Neural progenitor cell (in vitro differentiated cells): ENCODE measurements at regions not wholly inside any gene's neighbourhood (a gene's known extent, or its start where the extent isn't known, plus 50 kb on each side); places are given as distances from the start of the nearest gene placed in this dataset.

Source experiments
- DNase-seq: peaks from one replicate; pipeline ENCODE4 v3.0.0-alpha.2; 2016; ENCODE audit warnings: low spot score
- H2AFZ ChIP-seq: fragments of 200-600 bp; sonication (generic); replicated peaks from 2 replicates; pipeline ENCODE4 v1.6.1; 2016; ENCODE audit warnings: antibody characterized with exemption
- H3F3A ChIP-seq: fragments of 200-600 bp; sonication (generic); 2 replicates; pipeline ENCODE4 v1.6.1; 2016; ENCODE audit warnings: antibody characterized with exemption, low read depth
- H3K27ac ChIP-seq: fragments of 200-600 bp; sonication (generic); 2 replicates; pipeline ENCODE4 v1.5.1; 2016; ENCODE audit warnings: mild to moderate bottlenecking
- H3K27me3 ChIP-seq: fragments of 200-600 bp; sonication (generic); 2 replicates; pipeline ENCODE4 v1.6.1; 2016; ENCODE audit warnings: mild to moderate bottlenecking, moderate library complexity
- H3K36me3 ChIP-seq: fragments of 200-600 bp; sonication (generic); 2 replicates; pipeline ENCODE4 v1.5.1; 2016
- H3K4me1 ChIP-seq: fragments of 200-600 bp; sonication (generic); 2 replicates; pipeline ENCODE4 v1.6.1; 2016; ENCODE audit warnings: mixed run types
- H3K4me2 ChIP-seq: fragments of 200-600 bp; sonication (generic); 2 replicates; pipeline ENCODE4 v1.6.1; 2016
- H3K4me3 ChIP-seq: fragments of 200-600 bp; sonication (generic); 2 replicates; pipeline ENCODE4 v1.5.1; 2016
- H3K79me2 ChIP-seq: fragments of 200-600 bp; sonication (generic); 2 replicates; pipeline ENCODE4 v1.6.1; 2016; ENCODE audit warnings: low read depth
- H3K9ac ChIP-seq: fragments of 200-600 bp; sonication (generic); 2 replicates; pipeline ENCODE4 v1.6.1; 2016
- H3K9me3 ChIP-seq: fragments of 200-600 bp; sonication (generic); 2 replicates; pipeline ENCODE4 v1.5.1; 2016; ENCODE audit warnings: low read depth
- H4K20me1 ChIP-seq: fragments of 200-600 bp; sonication (generic); 2 replicates; pipeline ENCODE4 v1.6.1; 2016; ENCODE audit warnings: low read depth
- H3K27ac Mint-ChIP-seq: 3 replicates; pipeline ENCODE4 v1.8.0; 2021; ENCODE audit warnings: mixed read lengths
- H3K27me3 Mint-ChIP-seq: 2 replicates; pipeline ENCODE4 v1.8.0; 2022; ENCODE audit warnings: low read depth, mild to moderate bottlenecking, inconsistent platforms, moderate library complexity, mixed read lengths; ENCODE audit not compliant: insufficient read depth
- H3K36me3 Mint-ChIP-seq: 3 replicates; pipeline ENCODE4 v1.8.0; 2021; ENCODE audit warnings: mixed read lengths
- H3K4me1 Mint-ChIP-seq: 3 replicates; pipeline ENCODE4 v1.8.0; 2021; ENCODE audit warnings: mixed read lengths
- H3K4me3 Mint-ChIP-seq: 3 replicates; pipeline ENCODE4 v1.8.0; 2021; ENCODE audit warnings: mild to moderate bottlenecking, moderate library complexity, mixed read lengths
- H3K9me3 Mint-ChIP-seq: 3 replicates; pipeline ENCODE4 v1.8.0; 2020; ENCODE audit warnings: mixed read lengths
- EZH2 ChIP-seq: fragments of 200-600 bp; sonication (generic); IDR thresholded peaks from 2 replicates; pipeline ENCODE4 v1.6.1; 2017; ENCODE audit warnings: antibody characterized with exemption, mild to moderate bottlenecking, moderate library complexity
- EZH2phosphoT487 ChIP-seq: fragments of 200-600 bp; sonication (generic); IDR thresholded peaks from 2 replicates; pipeline ENCODE4 v1.6.1; 2017; ENCODE audit warnings: antibody characterized with exemption
- TF ChIP-seq, protein P1 (sequence below): fragments of 200-600 bp; sonication (generic); IDR thresholded peaks from 2 replicates; pipeline ENCODE4 v1.5.1; 2017; ENCODE audit warnings: antibody characterized with exemption, mild to moderate bottlenecking

DNA sequence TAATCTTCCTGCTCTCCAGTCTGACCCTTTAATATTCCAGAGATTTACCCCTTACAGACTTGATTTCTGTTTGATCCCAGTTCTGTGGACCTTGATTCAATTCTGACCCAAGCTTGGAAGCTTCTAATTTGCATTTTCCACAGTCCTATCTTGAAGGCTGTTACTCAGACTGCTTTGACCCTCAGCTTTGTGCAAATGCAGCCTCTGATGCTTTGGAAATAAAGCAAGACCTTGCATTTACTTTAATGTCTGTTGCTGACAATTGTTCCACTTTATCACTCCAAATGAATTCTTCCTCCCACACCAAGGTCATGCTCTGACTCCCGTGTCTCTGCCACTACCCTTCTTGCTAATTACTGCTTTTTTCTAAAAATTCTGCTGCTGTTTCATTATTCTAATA lies 886.0 kb downstream of the TUSC7 start:
- peaks cover 3% of the 10 kb centered on the region for H3K4me1 Mint-ChIP-seq
- no peak overlapping the region for H3K27ac Mint-ChIP-seq
- H3K4me3 Mint-ChIP-seq = no peak overlapping the region
- no peak overlapping the region for H3K9ac ChIP-seq
- H3K4me1 ChIP-seq = peaks cover 5% of the 10 kb centered on the region
- H3K27me3 Mint-ChIP-seq = no peaks in the 10 kb centered on the region
- no peaks in the 10 kb centered on the region for H4K20me1 ChIP-seq
- H3K36me3 ChIP-seq = no peaks in the 10 kb centered on the region
- no peaks in the 10 kb centered on the region for H3K9me3 ChIP-seq
- H3K79me2 ChIP-seq = no peaks in the 10 kb centered on the region
- no peak for DNase-seq
- no peaks in the 10 kb centered on the region for H3F3A ChIP-seq
- no peaks in the 10 kb centered on the region for H3K27me3 ChIP-seq
- no peak overlapping the region for H3K4me2 ChIP-seq
- H2AFZ ChIP-seq = no peak overlapping the region
- no peak overlapping the region for H3K27ac ChIP-seq
- no peaks in the 10 kb centered on the region for H3K9me3 Mint-ChIP-seq
- no peak overlapping the region for H3K4me3 ChIP-seq
- H3K36me3 Mint-ChIP-seq = no peaks in the 10 kb centered on the region
- TF ChIP-seq, protein P1, sequence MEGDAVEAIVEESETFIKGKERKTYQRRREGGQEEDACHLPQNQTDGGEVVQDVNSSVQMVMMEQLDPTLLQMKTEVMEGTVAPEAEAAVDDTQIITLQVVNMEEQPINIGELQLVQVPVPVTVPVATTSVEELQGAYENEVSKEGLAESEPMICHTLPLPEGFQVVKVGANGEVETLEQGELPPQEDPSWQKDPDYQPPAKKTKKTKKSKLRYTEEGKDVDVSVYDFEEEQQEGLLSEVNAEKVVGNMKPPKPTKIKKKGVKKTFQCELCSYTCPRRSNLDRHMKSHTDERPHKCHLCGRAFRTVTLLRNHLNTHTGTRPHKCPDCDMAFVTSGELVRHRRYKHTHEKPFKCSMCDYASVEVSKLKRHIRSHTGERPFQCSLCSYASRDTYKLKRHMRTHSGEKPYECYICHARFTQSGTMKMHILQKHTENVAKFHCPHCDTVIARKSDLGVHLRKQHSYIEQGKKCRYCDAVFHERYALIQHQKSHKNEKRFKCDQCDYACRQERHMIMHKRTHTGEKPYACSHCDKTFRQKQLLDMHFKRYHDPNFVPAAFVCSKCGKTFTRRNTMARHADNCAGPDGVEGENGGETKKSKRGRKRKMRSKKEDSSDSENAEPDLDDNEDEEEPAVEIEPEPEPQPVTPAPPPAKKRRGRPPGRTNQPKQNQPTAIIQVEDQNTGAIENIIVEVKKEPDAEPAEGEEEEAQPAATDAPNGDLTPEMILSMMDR = no peak
- no peak for TF ChIP-seq EZH2
- TF ChIP-seq EZH2phosphoT487 = no peak

DNA sequence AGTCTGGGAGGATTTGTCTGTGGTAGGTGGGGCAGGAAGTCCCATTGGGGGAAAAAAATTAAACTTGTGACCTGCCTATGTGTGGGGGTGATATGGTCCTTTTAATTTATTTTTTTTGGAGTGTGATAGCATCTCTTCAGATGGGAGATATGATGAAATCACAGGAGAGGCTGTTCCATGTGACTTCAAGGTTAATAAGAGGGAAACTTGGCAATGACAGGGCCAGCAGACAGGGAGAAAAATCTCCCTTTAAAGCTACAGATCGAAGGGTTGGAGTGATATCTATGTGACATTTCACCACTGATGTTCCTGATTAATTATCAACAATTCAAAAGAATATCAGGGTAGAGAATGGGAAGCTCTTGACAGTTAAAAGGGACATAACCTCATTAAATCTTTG lies 886.9 kb downstream of the TUSC7 start:
- no peaks in the 10 kb centered on the region for H3K27me3 Mint-ChIP-seq
- H3K27ac ChIP-seq = no peak overlapping the region
- TF ChIP-seq, protein P1 = no peak
- TF ChIP-seq EZH2phosphoT487 = no peak
- H3K4me3 Mint-ChIP-seq = no peak overlapping the region
- no peak overlapping the region for H3K4me3 ChIP-seq
- no peak overlapping the region for H3K4me2 ChIP-seq
- no peak overlapping the region for H3K27ac Mint-ChIP-seq
- no peak overlapping the region for H3K9ac ChIP-seq
- H3K9me3 Mint-ChIP-seq = no peaks in the 10 kb centered on the region
- H3K79me2 ChIP-seq = no peaks in the 10 kb centered on the region
- H4K20me1 ChIP-seq = no peaks in the 10 kb centered on the region
- H2AFZ ChIP-seq = no peak overlapping the region
- H3K36me3 Mint-ChIP-seq = no peaks in the 10 kb centered on the region
- no peaks in the 10 kb centered on the region for H3K36me3 ChIP-seq
- H3K4me1 Mint-ChIP-seq = peaks cover 3% of the 10 kb centered on the region
- no peaks in the 10 kb centered on the region for H3K9me3 ChIP-seq
- no peaks in the 10 kb centered on the region for H3F3A ChIP-seq
- no peak for DNase-seq
- peaks cover 5% of the 10 kb centered on the region for H3K4me1 ChIP-seq
- no peaks in the 10 kb centered on the region for H3K27me3 ChIP-seq

DNA sequence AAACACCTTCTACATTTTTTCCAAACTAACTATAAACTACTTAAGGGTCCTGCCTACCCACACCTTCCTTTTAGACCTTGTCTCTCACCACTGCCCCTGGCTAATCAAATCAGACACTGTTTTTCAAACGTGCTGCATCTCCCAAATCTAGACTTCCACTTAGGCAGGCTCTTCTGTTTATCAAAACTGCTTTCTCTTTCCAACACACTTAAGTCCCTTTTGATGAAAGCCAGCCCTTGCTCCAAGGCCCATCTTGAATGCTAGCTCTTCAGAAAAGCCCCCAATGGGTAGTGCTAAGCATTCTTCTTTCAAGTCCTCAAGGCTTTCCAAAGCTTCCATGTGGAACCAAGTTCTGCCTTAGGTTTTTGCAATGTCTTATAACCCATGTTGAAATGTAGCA lies 888.3 kb downstream of the TUSC7 start:
- no peaks in the 10 kb centered on the region for H3K36me3 ChIP-seq
- DNase-seq = no peak
- TF ChIP-seq EZH2phosphoT487 = no peak
- TF ChIP-seq EZH2 = no peak
- TF ChIP-seq, protein P1 = no peak
- H3K79me2 ChIP-seq = no peaks in the 10 kb centered on the region
- no peak overlapping the region for H2AFZ ChIP-seq
- Mint-ChIP-seq H3K27ac (no peak overlapping the region), H3K27me3 (no peaks in the 10 kb centered on the region), H3K9me3 (no peaks in the 10 kb centered on the region), H3K4me3 (no peak overlapping the region), H3K4me1 (peaks cover 15% of the 10 kb centered on the region), H3K36me3 (no peaks in the 10 kb centered on the region)
- H3K9me3 ChIP-seq = no peaks in the 10 kb centered on the region
- H3K4me2 ChIP-seq = no peak overlapping the region
- H3K9ac ChIP-seq = no peak overlapping the region
- H4K20me1 ChIP-seq = no peaks in the 10 kb centered on the region
- peaks cover 19% of the 10 kb centered on the region for H3K4me1 ChIP-seq
- no peak overlapping the region for H3K4me3 ChIP-seq
- no peaks in the 10 kb centered on the region for H3K27me3 ChIP-seq
- H3F3A ChIP-seq = no peaks in the 10 kb centered on the region
- no peak overlapping the region for H3K27ac ChIP-seq

DNA sequence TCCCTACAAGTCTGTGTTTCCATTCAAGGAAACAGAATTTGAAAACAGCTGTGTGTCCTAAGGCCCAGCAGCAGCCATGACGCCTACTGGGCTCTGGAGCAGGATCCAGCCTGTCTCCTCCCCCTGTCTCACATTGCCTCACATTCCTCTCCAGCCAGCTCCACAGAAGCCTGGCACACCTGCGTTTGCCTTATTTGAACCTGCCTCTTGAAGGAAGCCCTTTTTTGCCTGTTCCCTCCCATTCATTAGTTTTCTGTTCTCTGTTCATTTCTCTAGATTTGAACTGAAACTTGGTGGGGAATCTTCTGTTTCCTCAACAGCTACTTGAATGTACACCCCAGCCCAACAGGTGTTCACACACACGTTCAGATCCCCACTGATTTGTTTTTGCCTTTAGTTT lies 890.5 kb downstream of the TUSC7 start:
- no peaks in the 10 kb centered on the region for H3K36me3 ChIP-seq
- Mint-ChIP-seq H3K27ac (no peak overlapping the region), H3K36me3 (no peaks in the 10 kb centered on the region), H3K4me3 (no peak overlapping the region), H3K9me3 (no peaks in the 10 kb centered on the region), H3K4me1 (peaks cover 17% of the 10 kb centered on the region), H3K27me3 (no peaks in the 10 kb centered on the region)
- no peaks in the 10 kb centered on the region for H4K20me1 ChIP-seq
- H3K4me2 ChIP-seq = no peak overlapping the region
- TF ChIP-seq, protein P1 = no peak
- TF ChIP-seq EZH2phosphoT487 = no peak
- TF ChIP-seq EZH2 = no peak
- no peak for DNase-seq
- H3K27me3 ChIP-seq = no peaks in the 10 kb centered on the region
- no peak overlapping the region for H3K9ac ChIP-seq
- H3K79me2 ChIP-seq = no peaks in the 10 kb centered on the region
- peak overlapping the region; percentile 17 for H2AFZ ChIP-seq
- H3K4me1 ChIP-seq = peaks cover 31% of the 10 kb centered on the region
- H3K4me3 ChIP-seq = no peak overlapping the region
- H3K27ac ChIP-seq = no peak overlapping the region
- H3F3A ChIP-seq = no peaks in the 10 kb centered on the region
- H3K9me3 ChIP-seq = no peaks in the 10 kb centered on the region
